DND-41 (cell line): ENCODE measurements at regions not wholly inside any gene's neighbourhood (a gene's known extent, or its start where the extent isn't known, plus 50 kb on each side); places are given as distances from the start of the nearest gene placed in this dataset.

ENCODE experiments used
- CTCF ChIP-seq: IDR thresholded peaks from 2 replicates; pipeline ENCODE4 v1.5.1; 2012; ENCODE audit warnings: borderline replicate concordance, low read length, moderate library complexity, mild to moderate bottlenecking; ENCODE audit not compliant: poor library complexity, severe bottlenecking; ENCODE audit errors: extremely low read depth
- EZH2 ChIP-seq: IDR thresholded peaks from 3 replicates; pipeline ENCODE4 v1.6.1; 2012; ENCODE audit warnings: borderline replicate concordance, low read depth, mild to moderate bottlenecking, moderate library complexity, low read length, inconsistent platforms; ENCODE audit not compliant: severe bottlenecking

GRCh38 chr2:129888896-129889295, 90.6 kb upstream of the RAB6C start:
- no peak for TF ChIP-seq CTCF
- TF ChIP-seq EZH2 = no peak
